Heart left ventricle (tissue), 13 donors: ENCODE measurements at regions not wholly inside any gene's neighbourhood (a gene's known extent, or its start where the extent isn't known, plus 50 kb on each side); places are given as distances from the start of the nearest gene placed in this dataset.

Source experiments
- CTCF ChIP-seq, 12 donors: fragments of 200-600 bp; sonication (generic) in 4 of 12; IDR thresholded peaks; one replicate each; pipeline versions ENCODE4 v1.5.0 to v1.8.0; 2018 to 2022; ENCODE audit warnings: antibody characterized with exemption in 12 of 12, mild to moderate bottlenecking in 5 of 12
- POLR2A ChIP-seq, 2 donors: fragments of 450-650 bp; IDR thresholded peaks; one replicate each; pipeline ENCODE4 v1.6.1; 2017; ENCODE audit warnings: antibody characterized with exemption in 2 of 2, mild to moderate bottlenecking in 2 of 2, moderate library complexity in 2 of 2
- donor health status: ischemic (EF 13 %, LVEDD 7.1; RV severe dilation, severe dysfunction).
- donor health status: DM: no; HTN: yes; CAD: no.
- donor health status: DM: no; HTN: no; CAD: no.
- donor health status: ischemic (EF 25% LVEDD 6.9; RV normal size, moderate dysfunction).
- donor health status: ischemic (EF 25% LVEDD 5.7; RV mildly dilated, moderate dysfunction).
- donor health status: ischemic (EF 35%, LVEDD 5.7; RV mildly dilated, moderate dysfunction).
- donor health status: nonischemic (EF 11% LVEDD 7.7; RV severe dilation, severe dysfunction).
- donor health status: DM: yes; HTN: yes; CAD: no.
- donor health status: PGD.
- donor health status: ischemic (EF 29% LVEDD 5.4; RV normal size, mild dysfunction).
- donor health status: nonischemic (EF 23%, LVEDD 6.1; RV moderate dilation, normal function).

GRCh38 chr1:238826891-238827290 is 559.5 kb upstream of the CHRM3 start:
- TF ChIP-seq CTCF (IDR thresholded peaks at IDR 0.05) = no peak
- no peak for TF ChIP-seq POLR2A (IDR thresholded peaks at IDR 0.05)
